ENCODE measurements at regions not wholly inside any gene's neighbourhood (a gene's known extent, or its start where the extent isn't known, plus 50 kb on each side); places are given as distances from the start of the nearest gene placed in this dataset.

DNA sequence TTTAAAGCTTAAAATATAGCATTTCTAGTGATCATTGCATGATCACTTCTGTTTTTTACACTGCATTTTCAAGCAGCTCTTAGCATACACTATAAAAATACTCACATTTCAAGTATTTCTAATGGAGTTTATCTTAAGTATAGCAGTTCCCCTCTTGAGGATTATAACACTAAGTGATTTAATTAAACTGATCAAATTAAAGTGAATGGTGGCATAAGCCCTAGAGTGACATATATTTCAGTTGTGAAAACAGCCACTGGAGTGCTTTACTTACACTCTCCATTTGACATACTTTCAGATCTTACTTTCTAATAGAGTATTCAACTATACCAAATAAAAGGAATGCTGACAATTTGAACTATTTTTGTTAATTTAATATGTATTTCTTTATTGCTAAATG is 623.3 kb upstream of the TMPRSS15 start:
- Histone ChIP-seq H3K9ac (no peak overlapping the region), H3K4me1 (ENCODE audit: insufficient read depth) (no peaks in the 10 kb centered on the region)

DNA sequence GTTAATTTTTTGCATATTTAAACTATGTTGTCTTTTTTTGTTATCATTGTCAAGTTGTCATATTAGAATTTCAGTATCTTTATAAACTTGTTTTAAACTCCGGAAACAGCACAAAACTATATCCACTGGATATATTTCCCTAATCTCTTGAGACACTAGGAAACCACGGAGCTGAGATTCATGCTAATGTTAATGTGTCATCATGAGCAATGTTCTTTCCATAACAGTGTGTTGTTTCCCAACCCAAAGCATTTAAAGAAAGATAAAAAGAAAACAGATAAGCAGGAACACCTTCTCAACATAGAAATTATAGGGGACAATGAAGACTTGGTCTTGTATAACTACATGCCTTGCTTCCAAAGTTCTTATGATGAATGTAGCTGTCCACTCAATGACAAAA is 626.2 kb upstream of the TMPRSS15 start:
- Histone ChIP-seq H3K36me3 (ENCODE audit: low read depth) (no peaks in the 10 kb centered on the region), H3K27me3 (replicated peaks; ENCODE audit: insufficient read depth) (no peaks in the 10 kb centered on the region), H3K9me2 (ENCODE audit: insufficient read depth) (no peaks in the 10 kb centered on the region), H3K4me2 (ENCODE audit: unreplicated experiment) (no peak overlapping the region), H3K9ac (no peak overlapping the region), H3K4me3 (no peak overlapping the region), H3K9me3 (ENCODE audit: low read depth) (no peaks in the 10 kb centered on the region), H3K27ac (no peak overlapping the region), H3K79me2 (ENCODE audit: insufficient read depth) (no peaks in the 10 kb centered on the region), H4K20me1 (ENCODE audit: insufficient read depth) (no peaks in the 10 kb centered on the region), H2AFZ (no peak overlapping the region), H3F3A (ENCODE audit: insufficient read depth) (no peaks in the 10 kb centered on the region), H3K4me1 (ENCODE audit: insufficient read depth) (no peaks in the 10 kb centered on the region)
- DNase-seq = no peak
- TF ChIP-seq EZH2phosphoT487 (IDR thresholded peaks at IDR 0.05; ENCODE audit: insufficient read depth, low read depth) = no peak
- TF ChIP-seq EZH2 (IDR thresholded peaks at IDR 0.05; ENCODE audit: insufficient read depth, poor library complexity, severe bottlenecking) = no peak
- in situ Hi-C loops (cut with MboI) = no loop called here
- WGBS, 2 experiments (ENCODE audit: low coverage in 1 of 2, low lambda C conversion rate in 2 of 2, missing lambda C conversion rate in 2 of 2) = 17 to 20% methylated on average over 2 of the region's 2 CpGs

More for the DNA sequence above, 623.3 kb upstream of the TMPRSS15 start:
- Histone ChIP-seq H3K4me3 (no peak overlapping the region), H4K20me1 (ENCODE audit: insufficient read depth) (no peaks in the 10 kb centered on the region), H3F3A (ENCODE audit: insufficient read depth) (no peaks in the 10 kb centered on the region), H3K4me2 (ENCODE audit: unreplicated experiment) (no peak overlapping the region), H3K9me2 (ENCODE audit: insufficient read depth) (no peaks in the 10 kb centered on the region), H3K27ac (no peak overlapping the region), H3K9me3 (ENCODE audit: low read depth) (no peaks in the 10 kb centered on the region), H2AFZ (no peak overlapping the region), H3K79me2 (ENCODE audit: insufficient read depth) (no peaks in the 10 kb centered on the region), H3K27me3 (replicated peaks; ENCODE audit: insufficient read depth) (no peaks in the 10 kb centered on the region), H3K36me3 (ENCODE audit: low read depth) (no peaks in the 10 kb centered on the region)
- TF ChIP-seq EZH2 (IDR thresholded peaks at IDR 0.05; ENCODE audit: insufficient read depth, poor library complexity, severe bottlenecking) = no peak
- in situ Hi-C loops (cut with MboI) = no loop called here
- no peak for DNase-seq

DNA sequence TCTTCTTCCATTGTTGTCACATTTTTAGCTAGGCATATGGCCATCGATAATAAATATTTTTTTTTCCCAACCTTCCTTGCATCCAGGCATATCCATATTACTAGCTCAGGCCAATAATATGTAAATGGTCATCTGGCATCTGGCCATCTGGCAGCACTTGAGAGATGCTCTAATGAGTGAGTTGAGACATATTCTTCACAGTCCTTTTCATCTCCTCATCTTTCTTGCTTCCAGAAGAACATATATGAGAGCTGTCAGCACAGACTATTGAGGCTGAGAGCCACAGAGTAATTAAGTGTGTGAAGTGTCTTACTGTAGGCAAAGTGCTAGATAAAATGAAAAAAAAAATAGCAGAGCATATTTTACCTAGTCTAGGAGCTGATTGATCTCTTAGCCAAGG is 628.4 kb upstream of the TMPRSS15 start:
- 5 to 11% methylated on average over 1 of the region's 1 CpG for WGBS, 2 experiments (ENCODE audit: low coverage in 1 of 2, low lambda C conversion rate in 2 of 2, missing lambda C conversion rate in 2 of 2)
- Histone ChIP-seq H3K4me1 (ENCODE audit: insufficient read depth) (no peaks in the 10 kb centered on the region), H3K9ac (no peak overlapping the region), H4K20me1 (ENCODE audit: insufficient read depth) (no peaks in the 10 kb centered on the region), H3K4me2 (ENCODE audit: unreplicated experiment) (no peak overlapping the region), H3K27ac (no peak overlapping the region), H3K9me3 (ENCODE audit: low read depth) (no peaks in the 10 kb centered on the region), H3K36me3 (ENCODE audit: low read depth) (no peaks in the 10 kb centered on the region), H3K79me2 (ENCODE audit: insufficient read depth) (no peaks in the 10 kb centered on the region), H3K4me3 (no peak overlapping the region), H3F3A (ENCODE audit: insufficient read depth) (no peaks in the 10 kb centered on the region), H3K9me2 (ENCODE audit: insufficient read depth) (no peaks in the 10 kb centered on the region), H2AFZ (no peak overlapping the region), H3K27me3 (replicated peaks; ENCODE audit: insufficient read depth) (no peaks in the 10 kb centered on the region)
- TF ChIP-seq EZH2phosphoT487 (IDR thresholded peaks at IDR 0.05; ENCODE audit: insufficient read depth, low read depth) (no peak), EZH2 (IDR thresholded peaks at IDR 0.05; ENCODE audit: insufficient read depth, poor library complexity, severe bottlenecking) (no peak)
- in situ Hi-C loops (cut with MboI) = no loop called here
- DNase-seq = no peak

DNA sequence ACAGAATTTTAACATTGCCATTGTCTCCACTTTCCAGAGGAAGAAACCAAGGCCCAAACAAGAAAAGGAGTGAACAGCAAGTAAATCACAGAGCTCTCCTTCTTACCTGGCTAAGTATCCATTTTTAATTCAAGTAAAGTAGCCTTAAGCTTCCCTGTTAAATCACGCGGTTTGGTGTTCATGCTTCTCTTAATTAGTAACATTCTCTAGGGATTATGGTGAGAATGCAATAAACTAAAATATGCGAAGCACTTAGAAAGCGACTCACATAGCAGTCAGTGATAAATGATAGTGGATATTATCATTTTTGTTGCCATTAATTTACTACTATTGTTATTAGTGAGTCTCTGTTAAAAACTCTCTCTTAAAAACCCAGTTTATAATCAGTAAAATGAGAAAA is 630.5 kb upstream of the TMPRSS15 start:
- no peaks in the 10 kb centered on the region for H3K9me3 ChIP-seq (ENCODE audit: low read depth)
- no peaks in the 10 kb centered on the region for H3K9me2 ChIP-seq (ENCODE audit: insufficient read depth)
- no peaks in the 10 kb centered on the region for H3K36me3 ChIP-seq (ENCODE audit: low read depth)
- H3K4me1 ChIP-seq (ENCODE audit: insufficient read depth) = no peaks in the 10 kb centered on the region
- in situ Hi-C loops (cut with MboI) = no loop called here
- no peaks in the 10 kb centered on the region for H4K20me1 ChIP-seq (ENCODE audit: insufficient read depth)
- H2AFZ ChIP-seq = no peak overlapping the region
- no peaks in the 10 kb centered on the region for H3K27me3 ChIP-seq (replicated peaks; ENCODE audit: insufficient read depth)
- H3F3A ChIP-seq (ENCODE audit: insufficient read depth) = no peaks in the 10 kb centered on the region
- H3K9ac ChIP-seq = no peak overlapping the region
- TF ChIP-seq EZH2phosphoT487 (IDR thresholded peaks at IDR 0.05; ENCODE audit: insufficient read depth, low read depth) (no peak), EZH2 (IDR thresholded peaks at IDR 0.05; ENCODE audit: insufficient read depth, poor library complexity, severe bottlenecking) (no peak)
- no peak for DNase-seq
- no peaks in the 10 kb centered on the region for H3K79me2 ChIP-seq (ENCODE audit: insufficient read depth)
- no peak overlapping the region for H3K4me2 ChIP-seq (ENCODE audit: unreplicated experiment)
- no peak overlapping the region for H3K27ac ChIP-seq
- 18% methylated on average over 4 of the region's 4 CpGs for WGBS, 2 experiments (ENCODE audit: low coverage in 1 of 2, low lambda C conversion rate in 2 of 2, missing lambda C conversion rate in 2 of 2)
- no peak overlapping the region for H3K4me3 ChIP-seq

DNA sequence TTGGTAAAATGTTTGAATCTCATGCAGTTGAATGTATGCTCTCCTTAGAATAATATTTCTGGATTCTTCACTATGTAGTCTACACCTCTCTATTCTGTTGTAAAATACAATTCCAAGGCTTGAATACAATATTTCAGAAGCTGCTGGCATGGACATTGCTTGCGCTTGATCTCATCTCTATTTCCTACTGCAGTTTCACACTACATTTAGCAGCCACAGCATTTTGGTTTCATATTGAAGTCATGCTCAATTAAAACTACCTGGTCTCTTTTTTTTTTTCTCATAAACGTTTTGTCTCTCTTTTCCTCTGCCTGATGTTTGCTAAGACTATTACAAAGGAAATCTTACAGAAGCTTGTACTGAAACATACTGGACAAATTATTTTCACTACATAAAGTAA is 631.0 kb upstream of the TMPRSS15 start:
- no peaks in the 10 kb centered on the region for H3K4me1 ChIP-seq (ENCODE audit: insufficient read depth)
- DNase-seq = no peak
- no peaks in the 10 kb centered on the region for H3K27me3 ChIP-seq (replicated peaks; ENCODE audit: insufficient read depth)
- H2AFZ ChIP-seq = no peak overlapping the region
- no peak overlapping the region for H3K9ac ChIP-seq
- H3K79me2 ChIP-seq (ENCODE audit: insufficient read depth) = no peaks in the 10 kb centered on the region
- no peak overlapping the region for H3K4me3 ChIP-seq
- H3K9me2 ChIP-seq (ENCODE audit: insufficient read depth) = no peaks in the 10 kb centered on the region
- no peak overlapping the region for H3K4me2 ChIP-seq (ENCODE audit: unreplicated experiment)
- H3K27ac ChIP-seq = no peak overlapping the region
- no peaks in the 10 kb centered on the region for H3F3A ChIP-seq (ENCODE audit: insufficient read depth)
- no peaks in the 10 kb centered on the region for H3K9me3 ChIP-seq (ENCODE audit: low read depth)
- no peaks in the 10 kb centered on the region for H3K36me3 ChIP-seq (ENCODE audit: low read depth)
- TF ChIP-seq EZH2phosphoT487 (IDR thresholded peaks at IDR 0.05; ENCODE audit: insufficient read depth, low read depth) = no peak
- no peak for TF ChIP-seq EZH2 (IDR thresholded peaks at IDR 0.05; ENCODE audit: insufficient read depth, poor library complexity, severe bottlenecking)
- in situ Hi-C loops (cut with MboI) = no loop called here
- WGBS, 2 experiments (ENCODE audit: low coverage in 1 of 2, low lambda C conversion rate in 2 of 2, missing lambda C conversion rate in 2 of 2) = 23% methylated on average over 2 of the region's 2 CpGs
- H4K20me1 ChIP-seq (ENCODE audit: insufficient read depth) = no peaks in the 10 kb centered on the region
